Tibial artery (tissue), 4 donors: ENCODE measurements at regions not wholly inside any gene's neighbourhood (a gene's known extent, or its start where the extent isn't known, plus 50 kb on each side); places are given as distances from the start of the nearest gene placed in this dataset.

Experiments
- DNase-seq, 2 donors: peaks; one replicate each; pipeline ENCODE4 v3.0.0-alpha.2; 2019
- H3K27ac ChIP-seq, 2 donors: fragments of 200-600 bp; sonication (generic) in 1 of 2; 1 replicate in 1 of 2; 2 replicates in 1 of 2; pipeline ENCODE4 v1.5.1; 2018 to 2019; ENCODE audit warnings: mild to moderate bottlenecking in 1 of 2
- H3K27me3 ChIP-seq, 2 donors: fragments of 200-600 bp; sonication (generic) in 1 of 2; one replicate each; pipeline versions ENCODE4 v1.5.1 to v1.6.0; 2016 to 2019
- H3K36me3 ChIP-seq, 3 donors: fragments of 200-600 bp; sonication (generic) in 2 of 3; one replicate each; pipeline ENCODE4 v1.5.1; 2016 to 2019; ENCODE audit warnings: mild to moderate bottlenecking in 2 of 3
- H3K4me1 ChIP-seq, 4 donors: fragments of 200-600 bp; sonication (generic) in 2 of 4; 1 replicate in 3 of 4; 2 replicates in 1 of 4; pipeline ENCODE4 v1.5.1; 2016 to 2019
- H3K4me3 ChIP-seq, 2 donors: fragments of 200-600 bp; sonication (generic) in 1 of 2; 1 replicate in 1 of 2; 2 replicates in 1 of 2; pipeline ENCODE4 v1.5.1; 2018 to 2019; ENCODE audit warnings: mild to moderate bottlenecking in 2 of 2
- H3K9me3 ChIP-seq, 3 donors: fragments of 200-600 bp; sonication (generic) in 1 of 3; one replicate each; pipeline ENCODE4 v1.5.1; 2016 to 2019
- intact Hi-C: fragments of 100-400 bp; cut with DNase I; formaldehyde crosslinking; loops from one replicate; pipeline ENCODE4 v1.15.0; 2023; ENCODE audit warnings: low total_unique reads
- TF ChIP-seq, protein P1 (sequence below), 2 experiments: fragments of 200-600 bp in 1 of 2; fragments of 450-650 bp in 1 of 2; IDR thresholded peaks; one replicate each; pipeline ENCODE4 v1.5.1; 2017 to 2019; ENCODE audit warnings: antibody characterized with exemption in 2 of 2, mild to moderate bottlenecking in 1 of 2, moderate library complexity in 1 of 2

- H3K9me3 ChIP-seq = no peaks in the 10 kb centered on the region
- peaks cover 0 to 64% (median 45%) of the 10 kb centered on the region in 4 donors for H3K4me1 ChIP-seq
- H3K36me3 ChIP-seq = no peaks in the 10 kb centered on the region
- H3K27me3 ChIP-seq = no peaks in the 10 kb centered on the region
- intact Hi-C loops = no loop called here
- TF ChIP-seq, protein P1, sequence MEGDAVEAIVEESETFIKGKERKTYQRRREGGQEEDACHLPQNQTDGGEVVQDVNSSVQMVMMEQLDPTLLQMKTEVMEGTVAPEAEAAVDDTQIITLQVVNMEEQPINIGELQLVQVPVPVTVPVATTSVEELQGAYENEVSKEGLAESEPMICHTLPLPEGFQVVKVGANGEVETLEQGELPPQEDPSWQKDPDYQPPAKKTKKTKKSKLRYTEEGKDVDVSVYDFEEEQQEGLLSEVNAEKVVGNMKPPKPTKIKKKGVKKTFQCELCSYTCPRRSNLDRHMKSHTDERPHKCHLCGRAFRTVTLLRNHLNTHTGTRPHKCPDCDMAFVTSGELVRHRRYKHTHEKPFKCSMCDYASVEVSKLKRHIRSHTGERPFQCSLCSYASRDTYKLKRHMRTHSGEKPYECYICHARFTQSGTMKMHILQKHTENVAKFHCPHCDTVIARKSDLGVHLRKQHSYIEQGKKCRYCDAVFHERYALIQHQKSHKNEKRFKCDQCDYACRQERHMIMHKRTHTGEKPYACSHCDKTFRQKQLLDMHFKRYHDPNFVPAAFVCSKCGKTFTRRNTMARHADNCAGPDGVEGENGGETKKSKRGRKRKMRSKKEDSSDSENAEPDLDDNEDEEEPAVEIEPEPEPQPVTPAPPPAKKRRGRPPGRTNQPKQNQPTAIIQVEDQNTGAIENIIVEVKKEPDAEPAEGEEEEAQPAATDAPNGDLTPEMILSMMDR (IDR thresholded peaks at IDR 0.05) = no peak
- no peak for DNase-seq
- no peak overlapping the region for H3K4me3 ChIP-seq
- H3K27ac ChIP-seq = peak overlapping the region in 1 of 2 donors; percentile 26
Observed at GRCh38 chr15:62544446-62544845, 379.4 kb upstream of the C2CD4B start.

- Histone ChIP-seq H3K27me3 (no peaks in the 10 kb centered on the region), H3K4me1 (peaks cover 0 to 70% (median 42%) of the 10 kb centered on the region in 4 donors), H3K9me3 (no peaks in the 10 kb centered on the region), H3K4me3 (no peak overlapping the region), H3K36me3 (no peaks in the 10 kb centered on the region), H3K27ac (peak overlapping the region; percentile 64)
- intact Hi-C loops = no loop called here
- DNase-seq = peak; percentile 62 to 80
- TF ChIP-seq, protein P1 (IDR thresholded peaks at IDR 0.05) = no peak
Observed at GRCh38 chr15:62545467-62546227, 380.6 kb upstream of the C2CD4B start.

DNA sequence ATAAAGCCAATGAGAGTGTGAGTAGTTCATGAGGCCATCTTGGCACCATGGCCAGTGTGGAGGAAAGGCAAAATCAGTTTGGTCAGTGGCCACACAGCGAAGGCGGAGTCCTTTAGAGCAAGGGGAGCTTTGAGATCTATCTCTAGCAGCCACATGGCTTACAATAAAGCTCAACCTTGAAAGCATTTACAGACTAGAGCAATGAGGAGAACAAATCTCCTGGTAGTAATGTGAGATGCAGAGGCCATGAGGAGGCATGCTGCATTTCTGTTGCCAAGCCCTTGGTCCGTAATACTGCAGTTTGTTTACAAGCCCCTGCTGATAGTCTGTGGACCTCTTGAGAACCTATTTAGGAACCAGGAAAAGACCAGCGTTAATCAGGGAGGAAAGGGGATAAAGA lies 381.5 kb upstream of the C2CD4B start:
- no peak overlapping the region for H3K4me3 ChIP-seq
- peak overlapping the region; percentile 64 for H3K27ac ChIP-seq
- no peaks in the 10 kb centered on the region for H3K36me3 ChIP-seq
- intact Hi-C loops = no loop called here
- peaks cover 0 to 60% (median 33%) of the 10 kb centered on the region in 4 donors for H3K4me1 ChIP-seq
- DNase-seq = no peak
- H3K9me3 ChIP-seq = no peaks in the 10 kb centered on the region
- no peaks in the 10 kb centered on the region for H3K27me3 ChIP-seq
- TF ChIP-seq, protein P1 (IDR thresholded peaks at IDR 0.05) = no peak

GRCh38 chr15:62547584-62547983 lies 382.5 kb upstream of the C2CD4B start:
- peak overlapping the region; percentile 64 for H3K27ac ChIP-seq
- H3K4me3 ChIP-seq = no peak overlapping the region
- intact Hi-C loops = no loop called here

DNA sequence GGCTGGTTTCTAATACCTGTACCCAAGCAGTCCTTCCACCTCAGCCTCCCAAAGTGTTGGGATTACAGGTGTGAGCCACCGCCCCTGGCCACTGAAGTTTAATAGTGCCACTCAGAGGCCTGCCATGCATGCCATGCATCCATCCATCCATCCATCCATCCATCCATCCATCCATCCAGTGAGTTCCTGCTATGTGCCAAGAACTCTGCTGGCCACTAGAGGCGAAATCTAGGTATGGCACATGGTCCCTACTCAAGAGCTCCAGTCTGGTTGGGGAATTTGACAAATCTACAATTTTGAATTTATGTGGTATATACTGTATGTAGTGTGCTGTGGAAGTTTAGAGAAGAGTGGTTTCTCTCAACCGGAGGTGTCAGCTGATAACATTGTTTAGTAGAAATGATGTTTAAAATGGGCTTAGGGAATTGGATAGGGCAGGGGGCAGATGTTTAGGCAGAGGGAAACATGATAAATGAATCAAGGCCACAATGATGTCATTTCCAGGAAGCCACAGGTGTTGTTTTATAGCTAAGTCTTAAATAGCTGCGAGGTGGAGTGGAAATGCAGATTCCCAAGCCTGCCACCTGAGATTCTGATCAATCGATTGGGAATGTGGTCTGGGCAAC lies 384.4 kb upstream of the C2CD4B start:
- DNase-seq = no peak
- H3K27ac ChIP-seq = peak overlapping the region in 1 of 2 donors; percentile 47
- H3K4me3 ChIP-seq = no peak overlapping the region
- intact Hi-C loops = no loop called here
- H3K27me3 ChIP-seq = no peaks in the 10 kb centered on the region
- peaks cover 0 to 54% (median 33%) of the 10 kb centered on the region in 4 donors for H3K4me1 ChIP-seq
- no peaks in the 10 kb centered on the region for H3K9me3 ChIP-seq
- no peaks in the 10 kb centered on the region for H3K36me3 ChIP-seq
- TF ChIP-seq, protein P1 (IDR thresholded peaks at IDR 0.05) = no peak

More at GRCh38 chr15:62547584-62547983, 382.5 kb upstream of the C2CD4B start:
- no peaks in the 10 kb centered on the region for H3K9me3 ChIP-seq
- DNase-seq = peak in 1 of 2 donors; percentile 60
- H3K36me3 ChIP-seq = no peaks in the 10 kb centered on the region
- peaks cover 0 to 59% (median 33%) of the 10 kb centered on the region in 4 donors for H3K4me1 ChIP-seq
- TF ChIP-seq, protein P1 (IDR thresholded peaks at IDR 0.05) = no peak
- no peaks in the 10 kb centered on the region for H3K27me3 ChIP-seq
